ENCODE measurements at regions not wholly inside any gene's neighbourhood (a gene's known extent, or its start where the extent isn't known, plus 50 kb on each side); places are given as distances from the start of the nearest gene placed in this dataset.

DNA sequence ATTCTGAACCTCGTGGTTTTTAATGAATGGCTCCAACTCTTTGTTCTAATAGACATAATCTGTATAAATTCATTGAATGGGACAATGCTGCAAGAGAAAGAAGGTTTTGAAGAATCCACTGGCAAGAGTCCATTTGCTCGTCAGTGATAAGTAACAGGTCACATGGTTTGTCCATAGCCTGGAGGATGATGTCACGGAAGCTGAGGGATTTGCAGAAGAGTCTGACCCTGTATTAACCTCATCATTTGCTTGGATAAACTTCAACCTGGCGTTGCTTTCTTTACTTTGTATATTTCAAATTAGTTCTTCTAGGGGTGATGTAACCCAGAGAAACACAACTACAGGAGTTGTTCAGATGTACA lies 197.4 kb downstream of the GAS1 start:
- no peaks in the 10 kb centered on the region for H3K27me3 ChIP-seq (ENCODE audit: control insufficient read depth, insufficient read depth, low read length)
- H3K9ac ChIP-seq (ENCODE audit: low read length in 3 of 3), result no peak overlapping the region
- DNase-seq, result peak in 1 of 5 donors; percentile 47
- no peak overlapping the region for H3K4me3 ChIP-seq (ENCODE audit: low read length in 3 of 3)
- FAIRE-seq, result no peak
- no peaks in the 10 kb centered on the region for H3K9me3 ChIP-seq (ENCODE audit: control insufficient read depth in 2 of 3, insufficient read depth in 1 of 3, low read length in 3 of 3)
- no peak overlapping the region for H3K27ac ChIP-seq (ENCODE audit: low read depth in 2 of 2, low read length in 2 of 2)
- H3K4me1 ChIP-seq (ENCODE audit: control insufficient read depth in 2 of 3, insufficient read depth in 2 of 3, low read depth in 1 of 3, low read length in 3 of 3), result no peaks in the 10 kb centered on the region
- H3K36me3 ChIP-seq (ENCODE audit: control insufficient read depth in 2 of 3, insufficient read depth in 3 of 3, low read length in 3 of 3), result no peaks in the 10 kb centered on the region
- TF ChIP-seq CTCF (IDR thresholded peaks at IDR 0.05; ENCODE audit: borderline replicate concordance, extremely low read depth, insufficient read depth), result no peak
- intact Hi-C loops (cut with DNase I), result no loop called here

DNA sequence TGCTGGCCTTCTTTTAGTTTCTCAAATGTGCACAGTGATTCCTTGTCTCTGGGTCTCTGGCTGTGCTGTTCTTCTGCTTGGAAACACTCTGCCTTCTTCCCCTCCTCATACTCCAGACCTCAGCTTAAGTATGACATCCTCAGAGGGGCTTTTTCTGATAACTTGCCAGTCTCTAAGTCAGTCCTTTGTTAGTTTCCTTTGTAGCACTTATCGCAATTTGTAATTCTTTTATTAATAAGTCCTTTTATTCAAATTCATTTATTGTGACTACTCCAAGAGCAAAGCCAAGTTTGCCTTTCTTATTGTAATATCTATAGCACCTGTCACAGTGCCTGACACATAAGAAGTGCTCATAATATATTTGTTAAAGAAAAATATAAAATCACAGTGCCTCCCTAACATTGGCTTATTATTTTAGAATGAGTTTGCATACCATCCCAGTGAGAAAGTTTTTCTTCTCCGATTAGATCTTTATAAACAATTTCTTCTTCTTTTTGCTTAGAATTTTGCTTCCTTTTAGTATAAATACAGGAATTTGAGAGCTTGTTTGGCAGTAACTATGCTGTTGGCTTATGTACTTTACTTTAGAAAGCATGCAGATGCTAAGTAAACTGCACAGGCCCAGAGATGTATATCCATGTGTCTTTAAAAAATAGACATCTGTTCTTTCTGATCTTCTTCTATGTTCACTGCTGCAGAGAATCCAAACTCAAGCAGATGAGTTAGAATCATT lies 198.0 kb downstream of the GAS1 start:
- DNase-seq (no peak), FAIRE-seq (no peak)
- no peaks in the 10 kb centered on the region for H3K9me3 ChIP-seq (ENCODE audit: control insufficient read depth in 2 of 3, insufficient read depth in 1 of 3, low read length in 3 of 3)
- no peaks in the 10 kb centered on the region for H3K4me1 ChIP-seq (ENCODE audit: control insufficient read depth in 2 of 3, insufficient read depth in 2 of 3, low read depth in 1 of 3, low read length in 3 of 3)
- H3K9ac ChIP-seq (ENCODE audit: low read length in 3 of 3), result no peak overlapping the region
- H3K27ac ChIP-seq (ENCODE audit: low read depth in 2 of 2, low read length in 2 of 2), result no peak overlapping the region
- intact Hi-C loops (cut with DNase I), result no loop called here
- no peak overlapping the region for H3K4me3 ChIP-seq (ENCODE audit: low read length in 3 of 3)
- no peaks in the 10 kb centered on the region for H3K27me3 ChIP-seq (ENCODE audit: control insufficient read depth, insufficient read depth, low read length)
- no peak for TF ChIP-seq CTCF (IDR thresholded peaks at IDR 0.05; ENCODE audit: borderline replicate concordance, extremely low read depth, insufficient read depth)
- no peaks in the 10 kb centered on the region for H3K36me3 ChIP-seq (ENCODE audit: control insufficient read depth in 2 of 3, insufficient read depth in 3 of 3, low read length in 3 of 3)

- H3K9ac ChIP-seq (ENCODE audit: low read length in 3 of 3), result no peak overlapping the region
- DNase-seq (no peak), FAIRE-seq (no peak)
- H3K4me3 ChIP-seq (ENCODE audit: low read length in 3 of 3), result no peak overlapping the region
- H3K4me1 ChIP-seq (ENCODE audit: control insufficient read depth in 2 of 3, insufficient read depth in 2 of 3, low read depth in 1 of 3, low read length in 3 of 3), result no peaks in the 10 kb centered on the region
- intact Hi-C loops (cut with DNase I), result no loop called here
- no peaks in the 10 kb centered on the region for H3K9me3 ChIP-seq (ENCODE audit: control insufficient read depth in 2 of 3, insufficient read depth in 1 of 3, low read length in 3 of 3)
- TF ChIP-seq CTCF (IDR thresholded peaks at IDR 0.05; ENCODE audit: borderline replicate concordance, extremely low read depth, insufficient read depth), result no peak
- H3K27me3 ChIP-seq (ENCODE audit: control insufficient read depth, insufficient read depth, low read length), result no peaks in the 10 kb centered on the region
- no peak overlapping the region for H3K27ac ChIP-seq (ENCODE audit: low read depth in 2 of 2, low read length in 2 of 2)
- no peaks in the 10 kb centered on the region for H3K36me3 ChIP-seq (ENCODE audit: control insufficient read depth in 2 of 3, insufficient read depth in 3 of 3, low read length in 3 of 3)
These were observed 199.6 kb downstream of the GAS1 start for GRCh38 chr9:86747711-86748110.
